Suprapubic skin (tissue), 4 donors: ENCODE measurements at regions not wholly inside any gene's neighbourhood (a gene's known extent, or its start where the extent isn't known, plus 50 kb on each side); places are given as distances from the start of the nearest gene placed in this dataset.
"Not testable (repeated sequence)": the region's sequence is repeated elsewhere in the genome, so short reads cannot be mapped to it uniquely, and the experiment has no call there.

Source experiments
- DNase-seq, 2 donors: peaks; one replicate each; pipeline ENCODE4 v3.0.0-alpha.2; 2019; ENCODE audit warnings: low spot score in 2 of 2
- H3K27ac ChIP-seq: fragments of 200-600 bp; sonication (generic); one replicate; pipeline ENCODE4 v1.5.1; 2019
- H3K27me3 ChIP-seq: fragments of 200-600 bp; sonication (generic); one replicate; pipeline ENCODE4 v1.5.1; 2019
- H3K36me3 ChIP-seq: fragments of 200-600 bp; sonication (generic); one replicate; pipeline ENCODE4 v1.5.1; 2019
- H3K4me1 ChIP-seq: fragments of 200-600 bp; sonication (generic); one replicate; pipeline ENCODE4 v1.5.1; 2019
- H3K4me3 ChIP-seq: fragments of 200-600 bp; sonication (generic); one replicate; pipeline ENCODE4 v1.5.1; 2019; ENCODE audit warnings: mild to moderate bottlenecking
- H3K9me3 ChIP-seq: fragments of 200-600 bp; sonication (generic); one replicate; pipeline ENCODE4 v1.5.1; 2019
- CTCF ChIP-seq, 2 donors: fragments of 200-600 bp in 1 of 2; fragments of 450-650 bp in 1 of 2; sonication (generic) in 1 of 2; IDR thresholded peaks; one replicate each; pipeline ENCODE4 v1.5.1; 2016 to 2019; ENCODE audit warnings: antibody characterized with exemption in 2 of 2, mild to moderate bottlenecking in 1 of 2, moderate library complexity in 1 of 2
- EP300 ChIP-seq: sonication (generic); formaldehyde crosslinking; IDR thresholded peaks from one replicate; pipeline ENCODE4 v1.6.1; 2017; ENCODE audit warnings: antibody characterized with exemption
- POLR2A ChIP-seq, 2 donors: fragments of 450-650 bp; IDR thresholded peaks; one replicate each; pipeline ENCODE4 v1.6.1; 2017; ENCODE audit warnings: antibody characterized with exemption in 2 of 2, mild to moderate bottlenecking in 2 of 2, moderate library complexity in 2 of 2
- POLR2AphosphoS5 ChIP-seq, 3 donors: sonication (generic); formaldehyde crosslinking; IDR thresholded peaks; one replicate each; pipeline ENCODE4 v1.6.1; 2017; ENCODE audit warnings: antibody characterized with exemption in 3 of 3
- WGBS: methylation state at CpG from one replicate; pipeline ENCODE4 v1.1.5; 2018; 5-methylcytosine and 5-hydroxymethylcytosine counted together

DNA sequence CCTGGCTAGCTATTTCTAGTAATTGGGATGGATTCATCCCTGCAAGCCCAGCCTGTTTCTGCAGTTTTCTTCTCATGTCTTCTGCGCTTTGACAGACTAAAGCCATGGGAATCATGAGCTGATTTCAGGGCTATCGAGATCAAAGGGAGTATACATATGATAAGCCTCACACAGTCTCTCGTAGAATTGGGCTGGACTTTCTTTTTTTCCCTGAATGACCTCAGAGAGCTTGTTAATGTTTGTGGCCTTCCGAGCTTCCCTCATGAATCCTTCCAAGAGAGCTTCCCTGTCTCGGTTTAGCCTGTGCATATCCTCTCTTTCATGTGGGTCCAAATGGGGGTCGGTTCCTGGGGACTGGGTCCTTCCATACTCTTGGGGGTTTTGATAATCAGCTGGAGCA lies 130.3 kb downstream of the ADRA2C start:
- DNase-seq, result no peak
- peaks cover 17% of the 10 kb centered on the region for H3K27me3 ChIP-seq
- TF ChIP-seq POLR2AphosphoS5 (IDR thresholded peaks at IDR 0.05) (no peak), POLR2A (IDR thresholded peaks at IDR 0.05) (no peak), EP300 (no peak), CTCF (IDR thresholded peaks at IDR 0.05) (no peak)
- no peak overlapping the region for H3K4me3 ChIP-seq
- WGBS, result 79% methylated on average over 6 of the region's 6 CpGs
- no peaks in the 10 kb centered on the region for H3K36me3 ChIP-seq
- H3K9me3 ChIP-seq, result no peaks in the 10 kb centered on the region
- no peaks in the 10 kb centered on the region for H3K4me1 ChIP-seq
- no peak overlapping the region for H3K27ac ChIP-seq

- H3K4me3 ChIP-seq, H3K4me1 ChIP-seq, DNase-seq, H3K36me3 ChIP-seq, H3K27ac ChIP-seq, H3K9me3 ChIP-seq: not testable (repeated sequence)
- peaks cover 16% of the 10 kb centered on the region for H3K27me3 ChIP-seq
- WGBS, result 89% methylated on average over 20 of the region's 20 CpGs
These were observed 130.8 kb downstream of the ADRA2C start for GRCh38 chr4:3896871-3897578.

- TF ChIP-seq CTCF (IDR thresholded peaks at IDR 0.05), result no peak
- peaks cover 8% of the 10 kb centered on the region for H3K27me3 ChIP-seq
- 79% methylated on average over 19 of the region's 19 CpGs for WGBS
- no peak overlapping the region for H3K4me3 ChIP-seq
- no peaks in the 10 kb centered on the region for H3K9me3 ChIP-seq
- DNase-seq, result no peak
- no peaks in the 10 kb centered on the region for H3K36me3 ChIP-seq
- H3K4me1 ChIP-seq, result no peaks in the 10 kb centered on the region
- H3K27ac ChIP-seq, result no peak overlapping the region
These were observed 131.9 kb downstream of the ADRA2C start for GRCh38 chr4:3898098-3898497.

- not testable (repeated sequence) for H3K4me3 ChIP-seq, H3K4me1 ChIP-seq, H3K9me3 ChIP-seq, H3K36me3 ChIP-seq, H3K27ac ChIP-seq, DNase-seq
- WGBS, result 80% methylated on average over 10 of the region's 10 CpGs
- H3K27me3 ChIP-seq, result peaks cover 12% of the 10 kb centered on the region
These were observed 132.7 kb downstream of the ADRA2C start for GRCh38 chr4:3898928-3899327.

DNA sequence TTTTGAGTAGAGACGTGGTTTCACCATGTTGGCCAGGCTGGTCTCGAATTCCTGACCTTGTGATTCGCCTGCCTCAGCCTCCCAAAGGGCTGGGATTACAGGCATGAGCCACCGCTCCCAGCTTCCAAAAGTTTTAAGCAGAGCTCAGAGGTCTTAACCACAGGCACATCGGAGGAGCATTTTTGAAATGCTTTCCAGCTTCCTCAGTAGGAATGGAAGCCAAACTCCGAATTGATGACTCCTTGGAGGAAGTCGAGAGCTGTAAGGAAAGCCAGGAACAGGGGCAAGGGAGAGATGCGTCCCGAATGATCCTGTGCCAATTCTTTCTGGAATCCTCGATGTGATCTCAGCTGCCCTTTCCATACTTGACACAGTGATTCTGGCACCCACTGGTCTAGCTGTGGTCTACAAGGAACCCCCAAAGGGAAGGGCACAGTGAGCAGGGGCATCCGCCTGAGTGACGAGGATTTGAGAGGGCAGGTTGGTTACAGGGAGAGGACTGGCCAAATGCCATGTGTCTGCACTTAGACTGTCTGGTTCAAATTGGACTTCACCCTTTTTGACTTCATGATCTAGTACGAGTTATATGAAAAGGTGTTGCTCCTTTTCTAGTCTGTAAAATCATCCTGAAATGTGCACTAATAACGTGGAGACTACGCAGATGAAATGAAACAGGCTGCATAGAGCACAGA lies 138.2 kb downstream of the ADRA2C start:
- H3K4me3 ChIP-seq, H3K4me1 ChIP-seq, H3K9me3 ChIP-seq, H3K27me3 ChIP-seq, DNase-seq, H3K27ac ChIP-seq, H3K36me3 ChIP-seq: not testable (repeated sequence)
- 52% methylated on average over 15 of the region's 15 CpGs for WGBS

- not testable (repeated sequence) for H3K4me3 ChIP-seq, DNase-seq, H3K9me3 ChIP-seq, H3K36me3 ChIP-seq, H3K4me1 ChIP-seq, H3K27me3 ChIP-seq
- H3K27ac ChIP-seq, result peak overlapping the region; percentile 64
- WGBS, result 86% methylated on average over 1 of the region's 3 CpGs
These were observed 143.4 kb downstream of the ADRA2C start for GRCh38 chr4:3909616-3910015.

DNA sequence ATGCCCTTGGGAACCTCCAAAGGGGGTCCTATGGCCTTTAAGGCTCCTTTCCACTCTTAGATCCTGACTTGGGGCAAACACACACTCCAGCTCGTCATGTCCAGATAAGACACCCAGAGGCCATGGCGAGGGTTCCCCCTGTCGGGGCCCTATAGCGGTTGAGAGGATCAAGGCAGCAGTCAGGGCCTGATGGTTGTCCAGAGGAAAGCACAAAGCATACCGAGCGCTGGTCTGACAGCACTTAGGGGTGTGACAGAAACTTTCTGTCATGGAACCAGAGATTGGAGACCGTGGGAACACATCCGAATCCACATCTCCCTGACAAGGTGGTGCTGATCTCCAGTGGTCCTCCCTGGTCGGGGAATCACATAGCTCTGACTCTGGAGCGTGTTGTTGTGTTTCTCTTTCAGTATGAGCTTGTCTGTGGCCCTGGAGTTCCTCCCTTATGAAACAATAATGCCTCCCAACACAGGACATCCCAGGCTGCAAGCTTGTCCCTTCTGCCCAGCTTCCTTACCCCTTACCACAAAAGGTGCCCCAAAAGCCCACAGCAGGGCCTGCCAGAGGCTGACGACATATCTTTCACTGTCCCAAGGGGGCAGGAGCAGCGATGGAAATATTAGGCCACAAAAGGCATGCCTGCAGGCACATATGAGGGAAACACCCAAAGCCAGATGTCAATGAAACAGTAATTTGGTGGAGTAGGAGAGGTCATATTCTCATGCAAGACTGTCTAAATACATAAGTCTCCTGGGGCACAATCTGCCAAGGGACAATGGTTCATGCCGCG lies 144.2 kb downstream of the ADRA2C start:
- DNase-seq, result not testable (repeated sequence)
- TF ChIP-seq POLR2AphosphoS5 (IDR thresholded peaks at IDR 0.05), result peak in 1 of 3 donors; percentile 35

More for the DNA sequence above, 144.2 kb downstream of the ADRA2C start:
- H3K4me3 ChIP-seq, H3K36me3 ChIP-seq, H3K9me3 ChIP-seq, H3K27me3 ChIP-seq, H3K4me1 ChIP-seq: not testable (repeated sequence)
- 60% methylated on average over 7 of the region's 14 CpGs for WGBS
- peak overlapping the region; percentile 64 for H3K27ac ChIP-seq
